PC-3 (cell line): ENCODE measurements at regions not wholly inside any gene's neighbourhood (a gene's known extent, or its start where the extent isn't known, plus 50 kb on each side); places are given as distances from the start of the nearest gene placed in this dataset.

Experiments used
- CTCF ChIP-seq: fragments of 300-600 bp; sonication (generic); conservative IDR thresholded peaks from 2 replicates; pipeline ENCODE4 v1.5.1; 2017; ENCODE audit warnings: antibody characterized with exemption, low read depth, mild to moderate bottlenecking, low read length
- EZH2 ChIP-seq: fragments of 300-600 bp; sonication (generic); IDR thresholded peaks from one replicate; pipeline ENCODE4 v1.6.1; 2017; ENCODE audit warnings: antibody characterized with exemption, mild to moderate bottlenecking, low read length; ENCODE audit not compliant: unreplicated experiment
- EZH2phosphoT487 ChIP-seq: fragments of 300-600 bp; sonication (generic); IDR thresholded peaks from 2 replicates; pipeline ENCODE4 v1.6.1; 2018; ENCODE audit warnings: mild to moderate bottlenecking, antibody characterized with exemption, low read length, borderline replicate concordance

GRCh38 chr18:34542625-34543024 is 167.5 kb upstream of the DTNA start:
- no peak for TF ChIP-seq CTCF
- no peak for TF ChIP-seq EZH2
- no peak for TF ChIP-seq EZH2phosphoT487
